Right lobe of liver (tissue), 4 donors: ENCODE measurements at regions not wholly inside any gene's neighbourhood (a gene's known extent, or its start where the extent isn't known, plus 50 kb on each side); places are given as distances from the start of the nearest gene placed in this dataset.

ENCODE experiments used
- CTCF ChIP-seq, 4 donors: fragments of 200-600 bp in 3 of 4; fragments of 450-650 bp in 1 of 4; IDR thresholded peaks; one replicate each; pipeline versions ENCODE4 v1.5.1 to v1.8.0; 2016 to 2022; ENCODE audit warnings: antibody characterized with exemption in 4 of 4, mild to moderate bottlenecking in 2 of 4
- POLR2A ChIP-seq: fragments of 450-650 bp; IDR thresholded peaks from one replicate; pipeline ENCODE4 v1.6.1; 2017; ENCODE audit warnings: antibody characterized with exemption, mild to moderate bottlenecking
- donor health status: DM: no; HTN: no; CAD: no.
- donor health status: DM: no; HTN: no; CAD: no.
- donor health status: DM: no; HTN: yes; CAD: no.

GRCh38 chr3:82378392-82378791 is 616.9 kb upstream of the GBE1 start:
- TF ChIP-seq CTCF (IDR thresholded peaks at IDR 0.05) = no peak
- no peak for TF ChIP-seq POLR2A
